Glutamatergic neuron (in vitro differentiated cells): ENCODE measurements at regions not wholly inside any gene's neighbourhood (a gene's known extent, or its start where the extent isn't known, plus 50 kb on each side); places are given as distances from the start of the nearest gene placed in this dataset.

ENCODE experiments used
- DNase-seq: peaks from one replicate; pipeline ENCODE4 v3.0.0; 2022
- H3K27ac Mint-ChIP-seq: one replicate; pipeline ENCODE4 v1.8.0; 2020; ENCODE audit warnings: mild to moderate bottlenecking, mixed read lengths, inconsistent platforms; ENCODE audit not compliant: unreplicated experiment
- H3K27me3 Mint-ChIP-seq: one replicate; pipeline ENCODE4 v1.8.0; 2020; ENCODE audit warnings: mild to moderate bottlenecking, moderate library complexity, mixed read lengths, inconsistent platforms; ENCODE audit not compliant: unreplicated experiment
- H3K36me3 Mint-ChIP-seq: one replicate; pipeline ENCODE4 v1.8.0; 2020; ENCODE audit warnings: mild to moderate bottlenecking, mixed read lengths, inconsistent platforms; ENCODE audit not compliant: unreplicated experiment
- H3K4me1 Mint-ChIP-seq: one replicate; pipeline ENCODE4 v1.8.0; 2020; ENCODE audit warnings: mild to moderate bottlenecking, low read depth, mixed read lengths, inconsistent platforms; ENCODE audit not compliant: unreplicated experiment
- H3K4me3 Mint-ChIP-seq: one replicate; pipeline ENCODE4 v1.8.0; 2020; ENCODE audit warnings: mild to moderate bottlenecking, mixed read lengths, inconsistent platforms; ENCODE audit not compliant: unreplicated experiment
- H3K9me3 Mint-ChIP-seq: one replicate; pipeline ENCODE4 v1.8.0; 2020; ENCODE audit warnings: mild to moderate bottlenecking, moderate library complexity, mixed read lengths, inconsistent platforms; ENCODE audit not compliant: unreplicated experiment
- CTCF ChIP-seq: fragments of 200-600 bp; sonication (generic); IDR thresholded peaks from one replicate; pipeline ENCODE4 v1.5.0; 2021; ENCODE audit not compliant: partially characterized antibody, unreplicated experiment

DNA sequence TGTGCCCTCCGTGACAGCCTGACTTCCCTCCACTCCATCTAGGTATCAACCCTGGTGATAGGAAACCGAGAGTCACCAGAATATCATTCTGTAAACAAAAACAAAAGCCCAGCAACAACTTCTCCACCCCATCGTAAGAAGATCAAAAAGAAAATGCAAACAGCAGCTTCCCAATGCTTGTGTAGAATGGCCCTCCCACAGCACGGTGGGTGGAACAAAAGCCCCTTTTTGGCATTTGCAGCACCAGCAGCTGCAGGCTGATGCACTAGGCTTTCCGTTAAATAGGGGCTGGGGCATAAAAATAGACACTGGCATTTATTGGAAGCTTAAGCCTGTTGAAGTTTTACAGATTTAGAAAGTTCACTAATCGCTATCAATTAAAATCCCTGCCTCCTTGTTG, 513.0 kb downstream of the GALR1 start:
- peaks cover 3% of the 10 kb centered on the region for H3K9me3 Mint-ChIP-seq
- H3K36me3 Mint-ChIP-seq = peaks cover 4% of the 10 kb centered on the region
- H3K27ac Mint-ChIP-seq = no peak overlapping the region
- peaks cover 5% of the 10 kb centered on the region for H3K27me3 Mint-ChIP-seq
- no peak for TF ChIP-seq CTCF
- DNase-seq = no peak
- H3K4me3 Mint-ChIP-seq = no peak overlapping the region
- peaks cover 4% of the 10 kb centered on the region for H3K4me1 Mint-ChIP-seq

DNA sequence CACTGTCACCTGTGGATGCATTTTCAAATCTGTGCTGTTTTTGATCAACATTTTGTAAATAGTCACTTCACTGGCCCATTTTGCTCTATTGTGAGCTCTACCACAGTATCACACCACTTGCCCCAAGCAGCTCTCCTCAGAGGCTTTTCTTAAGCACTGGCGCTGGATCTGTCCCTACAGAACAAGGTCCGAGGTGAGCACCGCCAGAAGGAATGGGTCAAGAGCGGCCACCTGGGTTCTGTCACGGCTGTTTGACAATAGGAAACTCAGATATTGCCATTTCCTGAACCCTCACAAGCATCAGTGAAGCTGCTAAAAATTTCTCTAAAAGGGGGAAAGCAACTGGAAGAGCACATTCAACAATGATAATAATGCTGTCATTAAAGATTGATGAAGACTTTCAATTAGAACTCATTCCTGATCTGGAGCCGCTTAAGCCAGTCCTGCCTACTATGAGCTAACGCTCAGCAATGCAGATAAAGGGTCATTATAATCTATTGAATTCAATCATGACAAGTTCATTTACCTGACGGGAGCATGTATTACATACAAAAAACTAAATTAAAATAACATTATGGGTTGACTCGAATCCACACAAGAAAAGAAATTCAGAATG, 514.0 kb downstream of the GALR1 start:
- no peak for DNase-seq
- no peak overlapping the region for H3K27ac Mint-ChIP-seq
- peaks cover 4% of the 10 kb centered on the region for H3K4me1 Mint-ChIP-seq
- H3K36me3 Mint-ChIP-seq = peaks cover 4% of the 10 kb centered on the region
- H3K4me3 Mint-ChIP-seq = no peak overlapping the region
- peaks cover 5% of the 10 kb centered on the region for H3K27me3 Mint-ChIP-seq
- peaks cover 3% of the 10 kb centered on the region for H3K9me3 Mint-ChIP-seq
- TF ChIP-seq CTCF = no peak

GRCh38 chr18:77765468-77765867, 515.8 kb downstream of the GALR1 start:
- no peak overlapping the region for H3K4me3 Mint-ChIP-seq
- H3K27ac Mint-ChIP-seq = no peak overlapping the region
- H3K4me1 Mint-ChIP-seq = peaks cover 4% of the 10 kb centered on the region
- no peaks in the 10 kb centered on the region for H3K36me3 Mint-ChIP-seq
- DNase-seq = peak; percentile 79
- H3K27me3 Mint-ChIP-seq = peaks cover 2% of the 10 kb centered on the region
- H3K9me3 Mint-ChIP-seq = peaks cover 1% of the 10 kb centered on the region
- peak; percentile 18 for TF ChIP-seq CTCF

DNA sequence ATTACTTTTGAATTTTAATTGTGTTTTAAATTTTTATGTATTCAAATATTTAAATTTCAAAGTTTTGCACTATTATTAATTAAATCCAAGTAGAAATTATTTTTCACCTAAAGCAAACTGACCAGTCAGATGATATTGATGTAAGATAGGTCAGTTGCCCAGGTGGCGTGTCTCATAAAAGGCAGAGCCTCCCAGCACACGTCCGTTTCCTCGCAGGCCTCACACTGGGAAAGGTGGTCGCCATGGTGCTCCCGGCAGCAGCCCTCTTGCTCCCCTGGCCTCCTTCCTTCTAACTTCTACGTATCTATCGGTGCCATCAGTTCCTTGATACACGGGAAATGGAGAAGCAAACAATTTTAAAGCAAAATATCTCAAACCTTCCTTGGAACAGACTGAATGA, 516.8 kb downstream of the GALR1 start:
- Mint-ChIP-seq H3K9me3 (peaks cover 1% of the 10 kb centered on the region), H3K4me1 (peaks cover 1% of the 10 kb centered on the region), H3K4me3 (no peak overlapping the region), H3K36me3 (no peaks in the 10 kb centered on the region), H3K27me3 (peaks cover 2% of the 10 kb centered on the region), H3K27ac (no peak overlapping the region)
- no peak for DNase-seq
- TF ChIP-seq CTCF = no peak

GRCh38 chr18:77772177-77772576, 522.5 kb downstream of the GALR1 start:
- TF ChIP-seq CTCF = no peak
- Mint-ChIP-seq H3K36me3 (no peaks in the 10 kb centered on the region), H3K27me3 (no peaks in the 10 kb centered on the region), H3K9me3 (no peaks in the 10 kb centered on the region), H3K27ac (no peak overlapping the region), H3K4me3 (no peak overlapping the region), H3K4me1 (no peaks in the 10 kb centered on the region)
- DNase-seq = no peak
